Stimulated activated CD4-positive, alpha-beta T cell treated with anti-CD3 and anti-CD28 coated beads, TNF-alpha, amount 100 ng/mL, for 1 hour (primary cell): ENCODE measurements at regions not wholly inside any gene's neighbourhood (a gene's known extent, or its start where the extent isn't known, plus 50 kb on each side); places are given as distances from the start of the nearest gene placed in this dataset.

Experiments used
- DNase-seq, 3 donors: peaks; one replicate each; pipeline ENCODE4 v3.0.0-alpha.2; 2020; ENCODE audit warnings: low read depth in 3 of 3, low spot score in 1 of 3

- no peak for DNase-seq
Measured at GRCh38 chr3:14286887-14287500, 108.4 kb downstream of the LSM3 start.

- DNase-seq, result no peak
Measured at GRCh38 chr3:14288177-14288788, 109.7 kb downstream of the LSM3 start.

DNA sequence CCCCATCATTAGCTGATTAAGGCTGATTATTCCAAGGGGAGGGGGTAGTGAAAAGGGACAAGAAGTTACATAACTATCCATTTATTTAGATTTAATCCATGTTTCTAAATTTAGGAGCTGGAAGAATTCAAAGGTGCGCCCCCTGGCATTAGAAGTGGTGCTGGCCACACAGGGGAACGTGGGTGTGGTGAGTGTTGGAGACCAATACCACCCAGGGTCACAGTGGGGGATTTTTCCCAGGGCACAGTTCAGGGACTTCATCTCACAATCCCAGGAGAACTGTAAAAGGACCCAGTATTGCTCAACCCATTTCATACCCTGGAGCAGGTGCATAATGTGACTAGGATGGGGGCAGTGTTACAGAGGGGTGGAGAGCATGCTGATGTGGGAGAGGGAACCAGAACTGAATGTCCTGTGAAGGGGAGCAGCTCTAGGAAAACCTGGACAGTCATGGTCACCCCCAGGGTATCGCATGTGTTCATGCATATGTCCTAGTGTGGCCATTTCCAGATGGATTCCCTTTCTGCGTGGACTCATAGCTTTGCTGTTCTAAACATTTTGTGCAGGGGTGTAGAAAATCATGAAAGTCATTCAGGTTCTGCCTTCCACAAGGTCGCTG lies 110.3 kb downstream of the LSM3 start:
- no peak for DNase-seq

- DNase-seq, result no peak
Measured at GRCh38 chr3:14289590-14290461, 111.2 kb downstream of the LSM3 start.

DNA sequence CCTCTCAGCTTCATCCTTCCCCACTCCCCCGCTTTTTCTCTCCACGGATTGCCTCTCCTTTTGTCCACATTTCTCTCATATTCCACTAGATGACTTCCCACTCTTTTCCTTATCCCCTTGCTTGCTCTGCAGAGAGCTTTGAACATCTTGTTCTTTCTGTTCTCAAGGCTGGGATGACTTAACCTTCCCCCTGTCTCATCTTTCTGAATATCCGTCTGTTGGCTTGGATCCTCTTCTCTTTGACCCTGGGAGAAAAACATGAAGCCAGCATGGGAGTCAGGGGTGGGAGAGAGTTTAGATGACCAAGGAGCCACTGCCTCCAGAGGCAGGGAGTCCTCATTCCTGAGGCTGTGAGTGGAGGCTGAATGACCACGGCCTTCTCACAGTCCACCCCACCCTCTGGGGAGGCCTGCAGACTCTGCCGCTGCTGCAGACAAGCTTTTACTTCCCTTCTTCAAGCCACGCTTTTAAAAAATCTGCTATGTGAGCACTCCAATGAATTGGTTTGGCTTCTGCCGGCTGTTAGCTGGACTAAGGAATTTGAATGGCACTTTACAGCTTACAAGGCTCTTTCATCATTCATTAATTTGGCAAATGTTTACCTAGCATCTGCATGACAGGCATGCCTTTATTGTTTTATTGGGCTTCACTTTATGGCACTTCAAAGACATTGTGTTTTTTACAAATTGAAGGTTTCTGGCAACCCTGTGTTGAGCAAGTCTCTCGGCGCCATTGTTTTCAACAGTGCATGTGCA lies 111.6 kb upstream of the SLC6A6 start:
- DNase-seq, result no peak

DNA sequence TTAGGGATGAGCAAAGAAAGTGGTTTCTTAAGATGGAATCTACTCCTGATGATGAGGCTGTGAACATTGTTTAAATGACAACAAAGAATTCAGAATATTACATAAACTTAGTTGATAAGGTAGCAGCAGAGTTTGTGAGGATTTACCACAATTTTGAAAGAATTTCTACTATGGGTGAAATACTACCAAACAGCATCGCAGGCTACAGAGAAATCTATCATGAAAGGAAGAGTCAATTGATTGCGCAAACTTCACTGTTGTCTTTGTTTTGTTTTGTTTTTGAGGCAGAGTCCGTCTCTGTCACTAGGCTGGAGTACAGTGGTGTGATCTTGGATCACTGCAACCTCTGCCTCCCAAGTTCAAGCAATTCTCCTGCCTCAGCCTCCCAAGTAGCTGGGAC lies 107.4 kb upstream of the SLC6A6 start:
- DNase-seq, result no peak

DNA sequence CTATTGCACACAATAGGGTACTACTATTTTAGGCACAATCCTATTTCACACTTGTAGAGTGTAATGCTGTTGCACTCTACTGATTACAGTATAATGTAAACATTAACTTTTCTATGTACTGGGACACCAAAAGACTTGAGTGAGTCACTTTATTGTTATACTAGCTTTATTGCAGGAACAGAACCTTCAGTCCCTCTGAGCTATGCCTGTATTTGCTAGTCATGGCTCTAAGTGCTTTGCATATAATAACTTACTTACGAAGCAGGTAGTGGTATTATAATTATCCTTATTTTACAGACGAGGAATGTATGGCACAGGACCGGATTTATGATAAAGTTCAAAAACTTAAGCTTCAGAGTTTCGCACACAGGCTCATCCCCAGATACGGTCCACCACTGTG lies 106.6 kb upstream of the SLC6A6 start:
- DNase-seq, result no peak

DNA sequence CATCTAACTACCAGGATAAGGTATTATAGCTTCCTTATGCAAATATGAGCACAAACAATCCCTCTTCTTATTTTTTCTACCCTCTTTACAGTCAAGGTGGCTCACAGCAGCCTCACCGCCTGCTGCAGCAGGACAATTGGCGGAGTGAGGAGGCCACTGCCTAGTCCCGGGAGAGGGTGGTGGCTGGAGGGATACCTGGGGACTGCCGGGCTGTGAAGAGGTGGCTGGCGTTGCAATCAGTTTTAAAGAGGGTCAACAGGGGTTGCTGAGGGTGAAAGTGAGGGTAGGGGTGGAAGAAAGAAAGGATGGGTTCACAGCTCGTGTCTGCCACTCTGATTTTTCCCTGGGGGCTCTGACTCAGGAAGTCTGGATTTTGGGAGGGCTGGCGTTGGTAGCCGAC lies 105.1 kb upstream of the SLC6A6 start:
- DNase-seq, result no peak

DNA sequence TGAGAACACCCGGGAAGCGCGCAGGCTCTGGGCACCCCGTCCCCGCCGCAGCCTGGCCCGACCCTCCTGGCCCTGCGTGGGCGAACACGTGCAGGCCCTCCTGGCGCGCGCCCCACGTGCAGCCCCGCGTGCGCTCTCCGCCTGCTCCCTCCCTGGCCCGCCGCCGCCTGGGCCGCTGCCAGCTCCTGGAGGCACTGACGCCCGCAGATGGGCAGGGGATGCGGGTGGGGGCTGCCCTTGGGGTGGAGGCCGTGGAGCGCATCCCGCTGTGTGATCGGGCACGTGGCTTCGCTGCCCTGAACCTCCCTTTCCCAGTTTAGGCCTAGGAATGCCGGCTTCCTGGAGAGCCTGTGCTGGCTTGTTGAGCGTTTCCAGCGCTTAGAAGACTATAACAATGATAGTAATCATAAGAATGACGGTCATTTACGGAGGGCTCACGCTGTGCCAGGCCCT lies 104.6 kb upstream of the SLC6A6 start:
- DNase-seq, result no peak

DNA sequence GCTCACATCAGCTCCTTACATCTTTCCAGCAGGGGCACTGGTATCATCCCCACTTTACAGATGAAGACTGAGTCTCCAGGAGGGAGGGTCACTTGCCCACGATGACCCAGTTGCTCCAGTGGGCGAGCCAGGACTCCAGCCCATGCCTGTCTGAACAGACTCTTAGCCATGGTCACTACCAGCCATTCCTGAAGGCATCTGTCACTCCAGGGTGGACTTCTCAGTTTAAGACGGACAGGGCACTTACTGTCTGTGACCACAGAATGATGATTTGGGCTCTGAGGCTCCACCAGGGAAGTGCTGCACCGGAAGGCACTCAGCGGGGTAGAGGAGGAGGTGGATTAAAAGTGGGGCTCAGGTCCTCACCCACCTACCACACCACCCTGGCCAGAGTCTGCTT lies 104.0 kb upstream of the SLC6A6 start:
- no peak for DNase-seq

DNA sequence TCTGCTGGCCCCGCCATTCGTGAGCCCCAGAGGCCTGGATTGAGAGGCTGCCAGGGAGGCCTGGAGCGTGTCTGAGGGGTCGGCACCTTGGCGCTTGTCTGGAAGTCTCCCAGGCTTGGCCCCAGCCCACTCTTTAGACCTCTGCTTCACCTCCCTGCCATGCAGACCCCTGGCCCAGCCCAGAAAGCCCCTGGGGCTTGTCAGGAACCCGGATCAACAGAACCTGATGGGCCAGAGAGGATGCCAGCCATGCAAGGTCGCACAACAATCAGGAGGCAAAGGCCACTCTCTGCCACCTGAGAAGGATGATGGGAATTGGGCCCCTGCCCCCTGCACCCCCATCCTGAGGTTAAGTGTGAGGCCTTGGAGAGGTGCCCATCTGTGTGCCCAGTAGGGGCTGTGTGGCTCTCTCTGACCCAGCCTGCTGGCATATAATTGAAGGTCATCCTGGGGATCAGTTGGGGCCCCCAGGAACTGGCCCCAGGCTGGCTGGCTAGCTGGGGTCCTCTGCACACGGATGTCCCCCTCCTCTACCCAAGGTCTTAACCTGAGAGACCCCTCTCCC lies 103.3 kb upstream of the SLC6A6 start:
- DNase-seq, result no peak

DNA sequence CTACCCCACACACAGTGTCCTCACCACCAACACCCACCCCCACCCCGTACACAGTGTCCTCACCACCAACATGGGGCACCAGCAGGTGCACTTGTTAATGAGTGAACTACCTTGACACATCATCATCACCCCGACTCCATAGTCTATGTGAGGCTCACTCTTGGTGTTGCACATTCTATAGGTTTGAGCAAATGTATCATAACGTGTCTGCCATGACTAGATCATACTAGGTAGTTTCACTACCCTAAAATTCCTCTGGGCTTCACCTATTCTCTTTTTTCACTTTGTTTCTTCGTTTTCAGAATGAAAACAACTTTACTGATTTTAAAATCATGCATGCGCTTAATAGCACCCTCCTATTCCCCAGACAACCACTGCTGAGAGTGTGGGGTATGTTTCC lies 102.6 kb upstream of the SLC6A6 start:
- DNase-seq, result no peak

- DNase-seq, result no peak
Measured at GRCh38 chr3:14300721-14301399, 101.5 kb upstream of the SLC6A6 start.

- no peak for DNase-seq
Measured at GRCh38 chr3:14301558-14301957, 100.8 kb upstream of the SLC6A6 start.

- no peak for DNase-seq
Measured at GRCh38 chr3:14303336-14304100, 98.9 kb upstream of the SLC6A6 start.

DNA sequence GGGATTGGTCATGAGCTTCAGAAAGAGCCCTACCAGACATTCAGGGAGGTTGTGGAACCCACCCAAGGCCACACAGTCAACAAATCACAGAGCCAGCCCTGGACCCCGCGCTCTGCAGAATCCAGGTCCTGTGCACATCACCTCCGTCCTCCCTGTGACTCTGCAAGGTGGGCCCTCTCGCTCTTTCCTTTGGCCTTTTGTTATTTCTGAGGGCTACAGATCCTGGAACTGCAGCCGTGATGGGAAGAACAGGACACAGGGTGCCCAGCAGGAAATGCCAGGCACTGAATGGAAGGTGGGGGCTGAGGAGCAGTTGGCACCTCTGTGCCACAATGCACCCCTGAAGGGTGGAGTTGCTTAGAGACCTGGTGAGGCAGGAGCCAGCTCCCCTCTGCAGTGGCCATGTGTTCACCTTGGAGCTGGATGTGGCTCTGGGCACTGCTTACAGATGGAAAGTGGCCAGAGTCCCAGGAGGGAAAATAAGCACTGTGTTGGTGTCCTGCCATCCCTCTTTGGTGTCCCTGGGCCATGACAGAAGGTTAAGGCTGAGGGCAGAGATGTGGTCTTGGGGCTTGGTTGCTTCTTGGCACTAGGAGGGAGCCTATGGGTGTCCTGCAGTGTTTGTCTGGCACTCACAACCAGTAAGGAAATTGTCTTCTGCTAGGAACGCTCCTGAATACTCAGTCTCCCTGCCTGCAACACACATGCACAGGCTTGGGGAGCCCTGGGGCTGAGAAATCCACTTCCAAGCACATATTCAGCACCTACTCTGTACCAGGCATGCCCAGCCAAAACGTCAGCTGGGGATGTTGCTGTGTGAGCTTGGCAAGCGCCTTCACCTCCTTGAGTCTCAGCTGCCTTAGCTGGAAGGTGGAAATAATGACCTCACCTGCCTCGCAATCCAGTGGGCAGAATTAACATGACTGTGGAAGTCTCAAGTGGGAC lies 98.0 kb upstream of the SLC6A6 start:
- no peak for DNase-seq

DNA sequence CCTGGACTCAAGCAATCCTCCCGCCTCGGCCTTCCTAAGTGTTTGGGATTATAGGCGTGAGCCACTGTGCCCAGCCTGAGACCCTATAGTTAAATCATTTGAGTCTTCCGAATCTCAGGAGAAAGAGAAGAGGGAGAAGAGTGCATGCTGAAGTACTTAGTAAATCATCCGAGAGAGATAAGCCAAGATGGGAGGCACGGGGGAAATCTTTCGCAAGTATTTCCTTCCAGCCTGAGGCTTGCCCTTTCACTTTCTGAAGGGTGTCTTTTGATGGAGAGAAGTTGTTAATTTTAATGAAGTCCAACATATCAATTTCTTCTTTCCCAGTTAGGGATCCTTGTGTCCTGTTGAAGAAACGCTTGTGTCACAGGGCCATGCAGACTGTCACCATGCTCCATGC lies 97.1 kb upstream of the SLC6A6 start:
- no peak for DNase-seq

DNA sequence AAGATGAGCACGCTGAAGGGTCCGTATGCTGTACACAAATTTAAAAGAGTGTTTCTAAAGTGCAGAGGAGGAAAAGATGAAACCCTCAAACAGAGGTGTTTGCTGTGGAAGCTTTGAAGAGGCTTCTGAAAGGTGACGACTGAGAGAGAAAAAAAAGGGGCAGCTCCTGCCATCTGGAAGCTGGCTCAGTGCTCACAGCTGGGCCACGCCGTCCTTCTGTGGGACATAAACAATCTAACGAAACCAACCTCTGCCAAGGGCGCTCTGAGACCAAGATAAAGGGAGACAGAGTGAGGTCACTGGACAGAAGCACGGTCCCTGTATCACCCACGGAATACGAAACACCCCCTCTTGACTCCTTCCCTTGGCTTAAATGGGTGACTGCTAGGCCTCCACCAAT lies 96.3 kb upstream of the SLC6A6 start:
- DNase-seq, result no peak
